Skeletal muscle tissue (tissue), 3 donors: ENCODE measurements at regions not wholly inside any gene's neighbourhood (a gene's known extent, or its start where the extent isn't known, plus 50 kb on each side); places are given as distances from the start of the nearest gene placed in this dataset.
A peak's percentile ranks its signal among the peaks of the same experiment; 100 is the strongest.

Experiments used
- H3K27ac ChIP-seq: one replicate; pipeline ENCODE4 v1.7.0; 2013; ENCODE audit warnings: mild to moderate bottlenecking, low read depth, low read length, inconsistent platforms
- H3K27me3 ChIP-seq, 3 donors: one replicate each; pipeline ENCODE4 v1.7.0; 2013; ENCODE audit warnings: low read length in 3 of 3; ENCODE audit not compliant: control insufficient read depth in 3 of 3, insufficient read depth in 3 of 3
- H3K36me3 ChIP-seq, 3 donors: one replicate each; pipeline ENCODE4 v1.7.0; 2013; ENCODE audit warnings: low read length in 3 of 3; ENCODE audit not compliant: control insufficient read depth in 3 of 3, insufficient read depth in 3 of 3
- H3K4me1 ChIP-seq, 3 donors: one replicate each; pipeline ENCODE4 v1.7.0; 2013; ENCODE audit warnings: low read length in 3 of 3, mild to moderate bottlenecking in 3 of 3; ENCODE audit not compliant: control insufficient read depth in 3 of 3, insufficient read depth in 3 of 3
- H3K4me3 ChIP-seq, 3 donors: one replicate each; pipeline ENCODE4 v1.7.0; 2013; ENCODE audit warnings: low read length in 3 of 3
- H3K9ac ChIP-seq, 3 donors: one replicate each; pipeline ENCODE4 v1.7.0; 2013; ENCODE audit warnings: low read length in 3 of 3, mild to moderate bottlenecking in 3 of 3, moderate library complexity in 2 of 3, low read depth in 1 of 3
- H3K9me3 ChIP-seq, 3 donors: one replicate each; pipeline ENCODE4 v1.7.0; 2013; ENCODE audit warnings: low read length in 3 of 3; ENCODE audit not compliant: control insufficient read depth in 3 of 3
- donor health status: Osteomylitis.

- peaks cover 0 to 6% (median 0%) of the 10 kb centered on the region in 3 donors for H3K4me1 ChIP-seq
- H3K36me3 ChIP-seq = no peaks in the 10 kb centered on the region
- H3K9me3 ChIP-seq = no peaks in the 10 kb centered on the region
- H3K27ac ChIP-seq = no peak overlapping the region
- no peaks in the 10 kb centered on the region for H3K27me3 ChIP-seq
- peak overlapping the region in 1 of 3 donors; percentile 27 for H3K9ac ChIP-seq
- H3K4me3 ChIP-seq = peak overlapping the region; percentile 0 to 52 (median 52)
Measured at GRCh38 chr6:148271711-148272439, 70.8 kb upstream of the SASH1 start.

- Histone ChIP-seq H3K4me3 (peak overlapping the region in 1 of 3 donors; percentile 52), H3K9ac (no peak overlapping the region), H3K4me1 (peaks cover 0 to 5% (median 0%) of the 10 kb centered on the region in 3 donors), H3K9me3 (no peaks in the 10 kb centered on the region), H3K36me3 (no peaks in the 10 kb centered on the region), H3K27ac (no peak overlapping the region), H3K27me3 (no peaks in the 10 kb centered on the region)
Measured at GRCh38 chr6:148272597-148272996, 70.0 kb upstream of the SASH1 start.

- no peak overlapping the region for H3K9ac ChIP-seq
- no peaks in the 10 kb centered on the region for H3K27me3 ChIP-seq
- H3K27ac ChIP-seq = no peak overlapping the region
- peaks cover 0 to 3% (median 0%) of the 10 kb centered on the region in 3 donors for H3K4me1 ChIP-seq
- no peaks in the 10 kb centered on the region for H3K36me3 ChIP-seq
- no peaks in the 10 kb centered on the region for H3K9me3 ChIP-seq
- H3K4me3 ChIP-seq = no peak overlapping the region
Measured at GRCh38 chr6:148273962-148274752, 68.5 kb upstream of the SASH1 start.

- Histone ChIP-seq H3K27ac (no peak overlapping the region), H3K9ac (no peak overlapping the region), H3K4me1 (peaks cover 0 to 3% (median 0%) of the 10 kb centered on the region in 3 donors), H3K27me3 (no peaks in the 10 kb centered on the region), H3K9me3 (no peaks in the 10 kb centered on the region), H3K36me3 (no peaks in the 10 kb centered on the region), H3K4me3 (no peak overlapping the region)
Measured at GRCh38 chr6:148274809-148275208, 67.8 kb upstream of the SASH1 start.

GRCh38 chr6:148285205-148285604 lies 57.4 kb upstream of the SASH1 start:
- Histone ChIP-seq H3K36me3 (no peaks in the 10 kb centered on the region), H3K4me3 (no peak overlapping the region), H3K9ac (no peak overlapping the region), H3K9me3 (no peaks in the 10 kb centered on the region), H3K27me3 (no peaks in the 10 kb centered on the region), H3K27ac (no peak overlapping the region), H3K4me1 (peaks cover 0 to 2% (median 0%) of the 10 kb centered on the region in 3 donors)

- Histone ChIP-seq H3K36me3 (no peaks in the 10 kb centered on the region), H3K27ac (no peak overlapping the region), H3K9me3 (no peaks in the 10 kb centered on the region), H3K9ac (no peak overlapping the region), H3K27me3 (no peaks in the 10 kb centered on the region), H3K4me3 (no peak overlapping the region), H3K4me1 (peaks cover 0 to 2% (median 0%) of the 10 kb centered on the region in 3 donors)
Measured at GRCh38 chr6:148286563-148286962, 56.1 kb upstream of the SASH1 start.

- no peak overlapping the region for H3K9ac ChIP-seq
- no peaks in the 10 kb centered on the region for H3K9me3 ChIP-seq
- H3K27ac ChIP-seq = no peak overlapping the region
- H3K4me3 ChIP-seq = no peak overlapping the region
- H3K36me3 ChIP-seq = no peaks in the 10 kb centered on the region
- peaks cover 0 to 6% (median 5%) of the 10 kb centered on the region in 3 donors for H3K4me1 ChIP-seq
- H3K27me3 ChIP-seq = no peaks in the 10 kb centered on the region
Measured at GRCh38 chr6:148287623-148288333, 54.9 kb upstream of the SASH1 start.

GRCh38 chr6:148288541-148288940 lies 54.1 kb upstream of the SASH1 start:
- Histone ChIP-seq H3K9me3 (no peaks in the 10 kb centered on the region), H3K4me1 (peaks cover 6 to 13% (median 12%) of the 10 kb centered on the region in 3 donors), H3K27ac (no peak overlapping the region), H3K4me3 (no peak overlapping the region), H3K36me3 (no peaks in the 10 kb centered on the region), H3K9ac (peak overlapping the region in 1 of 3 donors; percentile 23), H3K27me3 (no peaks in the 10 kb centered on the region)

- no peaks in the 10 kb centered on the region for H3K27me3 ChIP-seq
- no peak overlapping the region for H3K27ac ChIP-seq
- H3K9me3 ChIP-seq = no peaks in the 10 kb centered on the region
- peaks cover 11 to 19% (median 12%) of the 10 kb centered on the region in 3 donors for H3K4me1 ChIP-seq
- no peak overlapping the region for H3K9ac ChIP-seq
- peak overlapping the region in 1 of 3 donors; percentile 24 for H3K4me3 ChIP-seq
- no peaks in the 10 kb centered on the region for H3K36me3 ChIP-seq
Measured at GRCh38 chr6:148289153-148289552, 53.5 kb upstream of the SASH1 start.
